ENCODE measurements at regions not wholly inside any gene's neighbourhood (a gene's known extent, or its start where the extent isn't known, plus 50 kb on each side); places are given as distances from the start of the nearest gene placed in this dataset.

DNA sequence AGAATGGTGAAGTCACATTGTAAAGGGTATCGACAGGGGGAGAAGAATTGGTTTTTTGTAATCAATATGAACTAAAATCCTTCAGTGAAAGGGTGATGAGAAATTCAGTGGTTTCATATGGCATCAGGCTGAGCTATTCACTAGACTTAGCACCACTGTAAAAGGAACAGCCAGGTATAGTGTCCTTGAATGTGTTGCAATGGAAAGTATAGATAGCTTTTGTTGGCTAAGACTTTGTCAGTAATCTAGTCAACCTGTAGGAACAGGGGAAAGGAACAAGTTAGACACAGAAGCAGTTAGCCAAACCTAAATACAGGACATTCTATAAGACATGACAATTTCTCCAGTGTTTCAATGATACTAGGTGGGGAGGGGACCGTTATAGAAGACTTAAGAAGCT is 172.6 kb upstream of the MOCS1 start:
- TF ChIP-seq, protein P1, sequence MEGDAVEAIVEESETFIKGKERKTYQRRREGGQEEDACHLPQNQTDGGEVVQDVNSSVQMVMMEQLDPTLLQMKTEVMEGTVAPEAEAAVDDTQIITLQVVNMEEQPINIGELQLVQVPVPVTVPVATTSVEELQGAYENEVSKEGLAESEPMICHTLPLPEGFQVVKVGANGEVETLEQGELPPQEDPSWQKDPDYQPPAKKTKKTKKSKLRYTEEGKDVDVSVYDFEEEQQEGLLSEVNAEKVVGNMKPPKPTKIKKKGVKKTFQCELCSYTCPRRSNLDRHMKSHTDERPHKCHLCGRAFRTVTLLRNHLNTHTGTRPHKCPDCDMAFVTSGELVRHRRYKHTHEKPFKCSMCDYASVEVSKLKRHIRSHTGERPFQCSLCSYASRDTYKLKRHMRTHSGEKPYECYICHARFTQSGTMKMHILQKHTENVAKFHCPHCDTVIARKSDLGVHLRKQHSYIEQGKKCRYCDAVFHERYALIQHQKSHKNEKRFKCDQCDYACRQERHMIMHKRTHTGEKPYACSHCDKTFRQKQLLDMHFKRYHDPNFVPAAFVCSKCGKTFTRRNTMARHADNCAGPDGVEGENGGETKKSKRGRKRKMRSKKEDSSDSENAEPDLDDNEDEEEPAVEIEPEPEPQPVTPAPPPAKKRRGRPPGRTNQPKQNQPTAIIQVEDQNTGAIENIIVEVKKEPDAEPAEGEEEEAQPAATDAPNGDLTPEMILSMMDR (IDR thresholded peaks at IDR 0.05; ENCODE audit: borderline replicate concordance, insufficient read depth, low read depth, low read length): no peak
- no peak overlapping the region for H3K4me3 ChIP-seq (ENCODE audit: low read depth, low read length)

DNA sequence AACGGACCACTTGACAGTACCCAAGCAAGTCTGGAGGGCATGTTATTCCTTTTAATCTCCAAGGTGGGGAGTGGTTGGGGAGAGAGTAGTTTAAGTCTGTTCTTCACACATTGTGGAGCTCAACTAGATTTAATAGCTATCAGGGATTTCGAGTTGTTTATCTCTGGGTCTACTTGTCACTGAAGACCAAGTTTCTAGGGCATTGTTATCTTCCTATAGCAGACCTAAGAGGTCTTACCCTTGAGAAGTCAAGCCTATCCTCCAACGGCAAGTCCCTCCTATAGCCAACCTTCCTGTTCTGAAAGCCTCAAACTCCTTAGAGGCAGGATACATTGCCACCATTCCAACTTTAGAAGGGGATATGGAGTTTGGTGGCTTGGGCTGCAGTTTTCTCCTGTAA is 164.5 kb upstream of the MOCS1 start:
- TF ChIP-seq, protein P1 (IDR thresholded peaks at IDR 0.05; ENCODE audit: borderline replicate concordance, insufficient read depth, low read depth, low read length): no peak
- H3K4me3 ChIP-seq (ENCODE audit: low read depth, low read length): no peak overlapping the region

- TF ChIP-seq, protein P1 (IDR thresholded peaks at IDR 0.05; ENCODE audit: borderline replicate concordance, insufficient read depth, low read depth, low read length): no peak
- H3K4me3 ChIP-seq (ENCODE audit: low read depth, low read length): no peak overlapping the region
These were observed 163.3 kb upstream of the MOCS1 start for GRCh38 chr6:40097590-40097989.

- TF ChIP-seq, protein P1 (IDR thresholded peaks at IDR 0.05; ENCODE audit: borderline replicate concordance, insufficient read depth, low read depth, low read length): no peak
These were observed 149.1 kb upstream of the MOCS1 start for GRCh38 chr6:40083141-40083920.

GRCh38 chr6:40082278-40083043 is 148.2 kb upstream of the MOCS1 start:
- TF ChIP-seq, protein P1 (IDR thresholded peaks at IDR 0.05; ENCODE audit: borderline replicate concordance, insufficient read depth, low read depth, low read length): no peak
- H3K4me3 ChIP-seq (ENCODE audit: low read depth, low read length): no peak overlapping the region

More at GRCh38 chr6:40083141-40083920, 149.1 kb upstream of the MOCS1 start:
- no peak overlapping the region for H3K4me3 ChIP-seq (ENCODE audit: low read depth, low read length)

DNA sequence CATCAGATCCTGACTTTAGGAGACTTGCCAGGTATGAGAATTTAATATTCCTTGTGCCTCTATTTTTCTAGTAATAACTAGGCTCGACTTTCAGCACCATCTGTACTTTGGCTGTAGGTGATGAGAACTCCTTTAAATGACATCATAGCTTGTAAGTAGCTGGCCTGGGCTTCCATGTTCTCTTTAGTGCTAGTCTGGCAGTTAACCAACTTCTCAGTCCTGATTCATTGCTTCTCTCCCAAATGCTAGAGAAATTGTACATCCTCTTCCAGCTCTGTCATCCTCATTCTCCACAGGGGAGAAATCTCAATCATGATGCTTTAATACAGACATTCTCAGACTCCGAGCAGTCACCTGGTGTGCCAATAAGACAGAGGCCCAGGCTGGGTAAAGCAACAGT is 143.5 kb upstream of the MOCS1 start:
- TF ChIP-seq, protein P1 (IDR thresholded peaks at IDR 0.05; ENCODE audit: borderline replicate concordance, insufficient read depth, low read depth, low read length): no peak
- no peak overlapping the region for H3K4me3 ChIP-seq (ENCODE audit: low read depth, low read length)
